ENCODE measurements at regions not wholly inside any gene's neighbourhood (a gene's known extent, or its start where the extent isn't known, plus 50 kb on each side); places are given as distances from the start of the nearest gene placed in this dataset.

- Histone ChIP-seq H3F3A (ENCODE audit: insufficient read depth, low read length, poor library complexity, severe bottlenecking) (no peaks in the 10 kb centered on the region), H4K20me1 (ENCODE audit: insufficient read depth) (no peaks in the 10 kb centered on the region), H3K9ac (ENCODE audit: low read length) (no peak overlapping the region), H2AFZ (ENCODE audit: low read depth, low read length) (no peak overlapping the region), H3K9me2 (ENCODE audit: insufficient read depth, low read length) (no peaks in the 10 kb centered on the region), H3K27ac (ENCODE audit: low read length) (no peak overlapping the region), H3K27me3 (ENCODE audit: insufficient read depth, low read depth, low read length) (no peaks in the 10 kb centered on the region), H3K4me3 (ENCODE audit: low read length) (no peak overlapping the region), H3K4me2 (ENCODE audit: low read length) (no peak overlapping the region), H3K9me3 (ENCODE audit: low read length) (no peaks in the 10 kb centered on the region), H3K79me2 (replicated peaks; ENCODE audit: insufficient read depth, low read length) (no peaks in the 10 kb centered on the region), H3K36me3 (ENCODE audit: insufficient read depth, low read length) (no peaks in the 10 kb centered on the region)
- TF ChIP-seq REST (IDR thresholded peaks at IDR 0.05; ENCODE audit: borderline replicate concordance) = no peak
Measured at GRCh38 chr22:22125028-22125578, 119.5 kb upstream of the VPREB1 start.

GRCh38 chr22:22124374-22124773 is 120.2 kb upstream of the VPREB1 start:
- no peaks in the 10 kb centered on the region for H3K36me3 ChIP-seq (ENCODE audit: insufficient read depth, low read length)
- no peak overlapping the region for H3K27ac ChIP-seq (ENCODE audit: low read length)
- H2AFZ ChIP-seq (ENCODE audit: low read depth, low read length) = no peak overlapping the region
- TF ChIP-seq EP300 (conservative IDR thresholded peaks at IDR 0.05; ENCODE audit: poor library complexity, severe bottlenecking) (no peak), SMC3 (conservative IDR thresholded peaks at IDR 0.05; ENCODE audit: poor library complexity) (no peak), POLR2AphosphoS5 (IDR thresholded peaks at IDR 0.05) (no peak), RAD21 (conservative IDR thresholded peaks at IDR 0.05) (no peak), TAF1 (IDR thresholded peaks at IDR 0.05; ENCODE audit: low read depth) (no peak), CTCF (IDR thresholded peaks at IDR 0.05; ENCODE audit: poor library complexity, severe bottlenecking) (no peak), MXI1 (conservative IDR thresholded peaks at IDR 0.05; ENCODE audit: poor library complexity, severe bottlenecking) (no peak), REST (IDR thresholded peaks at IDR 0.05; ENCODE audit: borderline replicate concordance) (no peak)
- no peak overlapping the region for H3K4me3 ChIP-seq (ENCODE audit: low read length)
- H3F3A ChIP-seq (ENCODE audit: insufficient read depth, low read length, poor library complexity, severe bottlenecking) = no peaks in the 10 kb centered on the region
- no peaks in the 10 kb centered on the region for H3K9me2 ChIP-seq (ENCODE audit: insufficient read depth, low read length)
- H3K9me3 ChIP-seq (ENCODE audit: low read length) = no peaks in the 10 kb centered on the region
- H3K27me3 ChIP-seq (ENCODE audit: insufficient read depth, low read depth, low read length) = no peaks in the 10 kb centered on the region
- H3K9ac ChIP-seq (ENCODE audit: low read length) = no peak overlapping the region
- no peak overlapping the region for H3K4me2 ChIP-seq (ENCODE audit: low read length)
- H3K79me2 ChIP-seq (replicated peaks; ENCODE audit: insufficient read depth, low read length) = no peaks in the 10 kb centered on the region
- no peaks in the 10 kb centered on the region for H4K20me1 ChIP-seq (ENCODE audit: insufficient read depth)
